ENCODE measurements at regions not wholly inside any gene's neighbourhood (a gene's known extent, or its start where the extent isn't known, plus 50 kb on each side); places are given as distances from the start of the nearest gene placed in this dataset.

DNA sequence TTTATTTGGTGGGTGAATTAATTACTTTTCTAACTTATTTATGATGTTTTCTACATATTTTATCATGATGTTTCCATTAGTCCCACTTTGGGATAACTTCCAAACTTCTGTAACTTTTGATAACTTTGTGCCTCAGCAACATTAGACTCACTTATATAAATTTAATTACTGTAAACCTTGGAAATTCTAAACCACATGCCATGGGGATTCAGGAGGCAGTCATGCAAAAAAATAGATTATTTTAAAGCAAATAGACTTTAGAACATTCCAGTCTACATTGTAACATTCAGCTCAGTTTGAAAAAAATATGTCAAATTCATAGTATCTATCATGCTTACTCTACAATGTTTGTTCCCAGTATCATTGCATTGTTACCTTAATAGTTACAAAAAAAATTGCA, 728.5 kb upstream of the NRXN1 start:
- intact Hi-C loops (cut with micrococcal nuclease): no loop called here
- H3K4me3 Mint-ChIP-seq: no peak overlapping the region
- H3K9me3 Mint-ChIP-seq: no peaks in the 10 kb centered on the region
- DNase-seq (no peak), ATAC-seq (no peak)
- ChIA-PET CTCF (no interaction called here), POLR2A (no interaction called here)
- H3K4me1 Mint-ChIP-seq (ENCODE audit: low read depth): no peaks in the 10 kb centered on the region
- no peaks in the 10 kb centered on the region for H3K27me3 Mint-ChIP-seq
- TF ChIP-seq CTCF (IDR thresholded peaks at IDR 0.05): no peak
- no peak overlapping the region for H3K27ac Mint-ChIP-seq
- no peaks in the 10 kb centered on the region for H3K36me3 Mint-ChIP-seq (ENCODE audit: low read depth)

- H3K36me3 Mint-ChIP-seq (ENCODE audit: low read depth): no peaks in the 10 kb centered on the region
- POLR2A ChIA-PET: no interaction called here
- H3K27ac Mint-ChIP-seq: no peak overlapping the region
Measured at GRCh38 chr2:51758081-51758480, 726.1 kb upstream of the NRXN1 start.

GRCh38 chr2:51734115-51734514, 702.2 kb upstream of the NRXN1 start:
- Mint-ChIP-seq H3K27me3 (no peaks in the 10 kb centered on the region), H3K4me3 (no peak overlapping the region), H3K36me3 (ENCODE audit: low read depth) (no peaks in the 10 kb centered on the region), H3K27ac (no peak overlapping the region), H3K9me3 (peaks cover 2% of the 10 kb centered on the region), H3K4me1 (ENCODE audit: low read depth) (no peaks in the 10 kb centered on the region)
- ChIA-PET CTCF (no interaction called here), POLR2A (no interaction called here)
- no peak for ATAC-seq
- intact Hi-C loops (cut with micrococcal nuclease): no loop called here
- no peak for DNase-seq
- no peak for TF ChIP-seq CTCF (IDR thresholded peaks at IDR 0.05)

More at GRCh38 chr2:51758081-51758480, 726.1 kb upstream of the NRXN1 start:
- ATAC-seq (no peak), DNase-seq (no peak)
- Mint-ChIP-seq H3K4me3 (no peak overlapping the region), H3K27me3 (no peaks in the 10 kb centered on the region), H3K9me3 (no peaks in the 10 kb centered on the region), H3K4me1 (ENCODE audit: low read depth) (no peaks in the 10 kb centered on the region)
- no peak for TF ChIP-seq CTCF (IDR thresholded peaks at IDR 0.05)
- intact Hi-C loops (cut with micrococcal nuclease): no loop called here
- CTCF ChIA-PET: no interaction called here

GRCh38 chr2:51723691-51724090, 691.8 kb upstream of the NRXN1 start:
- intact Hi-C loops (cut with micrococcal nuclease): no loop called here
- no peaks in the 10 kb centered on the region for H3K27me3 Mint-ChIP-seq
- ChIA-PET CTCF (no interaction called here), POLR2A (no interaction called here)
- ATAC-seq: no peak
- H3K9me3 Mint-ChIP-seq: peaks cover 11% of the 10 kb centered on the region
- H3K36me3 Mint-ChIP-seq (ENCODE audit: low read depth): no peaks in the 10 kb centered on the region
- no peak for DNase-seq
- TF ChIP-seq CTCF (IDR thresholded peaks at IDR 0.05): no peak
- H3K4me3 Mint-ChIP-seq: no peak overlapping the region
- H3K4me1 Mint-ChIP-seq (ENCODE audit: low read depth): no peaks in the 10 kb centered on the region
- no peak overlapping the region for H3K27ac Mint-ChIP-seq

DNA sequence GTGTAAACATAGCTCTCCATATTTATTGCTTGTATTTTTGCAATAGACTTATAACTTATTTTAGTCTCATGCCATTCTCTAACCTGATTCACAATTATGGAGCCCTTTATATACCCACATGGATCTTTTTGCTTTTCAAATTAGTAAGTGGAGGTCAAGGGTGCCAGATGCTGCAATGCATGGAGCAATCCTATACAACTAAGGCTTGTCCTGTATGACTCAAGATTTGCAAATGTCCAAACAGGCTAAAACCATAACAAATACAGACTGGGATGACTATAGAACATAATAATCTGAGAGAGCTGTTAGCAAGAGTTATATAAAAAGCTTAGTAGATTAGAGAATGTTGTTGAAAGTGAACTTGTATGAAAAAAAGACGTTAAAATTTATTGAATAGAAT, 690.4 kb upstream of the NRXN1 start:
- ATAC-seq (no peak), DNase-seq (no peak)
- TF ChIP-seq CTCF (IDR thresholded peaks at IDR 0.05): no peak
- Mint-ChIP-seq H3K4me3 (no peak overlapping the region), H3K27me3 (no peaks in the 10 kb centered on the region), H3K27ac (no peak overlapping the region), H3K36me3 (ENCODE audit: low read depth) (no peaks in the 10 kb centered on the region), H3K9me3 (peaks cover 11% of the 10 kb centered on the region), H3K4me1 (ENCODE audit: low read depth) (no peaks in the 10 kb centered on the region)
- intact Hi-C loops (cut with micrococcal nuclease): no loop called here
- ChIA-PET CTCF (no interaction called here), POLR2A (no interaction called here)
